ENCODE measurements at regions not wholly inside any gene's neighbourhood (a gene's known extent, or its start where the extent isn't known, plus 50 kb on each side); places are given as distances from the start of the nearest gene placed in this dataset.

DNA sequence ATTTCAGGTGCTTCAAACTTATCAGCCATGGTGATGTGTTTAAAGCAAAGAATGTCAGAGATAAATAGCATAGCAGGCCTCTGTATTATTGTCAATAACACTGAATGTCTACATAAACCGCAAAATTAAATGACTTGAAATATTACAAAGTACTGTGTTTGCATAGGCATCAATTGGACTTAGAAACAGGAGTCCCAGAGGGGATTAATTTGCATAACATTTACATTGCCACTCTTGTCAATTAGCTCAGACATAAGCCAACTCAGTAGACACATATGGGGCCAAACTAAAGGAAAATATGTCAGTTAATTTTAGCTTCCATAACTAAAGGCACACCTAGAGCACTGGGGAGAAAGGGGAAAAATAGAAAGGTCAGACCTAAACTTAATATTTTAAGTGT is 814.5 kb upstream of the NEGR1 start:
- H3K4me3 ChIP-seq (replicated peaks; ENCODE audit: low read depth, low read length), result no peak overlapping the region
- TF ChIP-seq, protein P1, sequence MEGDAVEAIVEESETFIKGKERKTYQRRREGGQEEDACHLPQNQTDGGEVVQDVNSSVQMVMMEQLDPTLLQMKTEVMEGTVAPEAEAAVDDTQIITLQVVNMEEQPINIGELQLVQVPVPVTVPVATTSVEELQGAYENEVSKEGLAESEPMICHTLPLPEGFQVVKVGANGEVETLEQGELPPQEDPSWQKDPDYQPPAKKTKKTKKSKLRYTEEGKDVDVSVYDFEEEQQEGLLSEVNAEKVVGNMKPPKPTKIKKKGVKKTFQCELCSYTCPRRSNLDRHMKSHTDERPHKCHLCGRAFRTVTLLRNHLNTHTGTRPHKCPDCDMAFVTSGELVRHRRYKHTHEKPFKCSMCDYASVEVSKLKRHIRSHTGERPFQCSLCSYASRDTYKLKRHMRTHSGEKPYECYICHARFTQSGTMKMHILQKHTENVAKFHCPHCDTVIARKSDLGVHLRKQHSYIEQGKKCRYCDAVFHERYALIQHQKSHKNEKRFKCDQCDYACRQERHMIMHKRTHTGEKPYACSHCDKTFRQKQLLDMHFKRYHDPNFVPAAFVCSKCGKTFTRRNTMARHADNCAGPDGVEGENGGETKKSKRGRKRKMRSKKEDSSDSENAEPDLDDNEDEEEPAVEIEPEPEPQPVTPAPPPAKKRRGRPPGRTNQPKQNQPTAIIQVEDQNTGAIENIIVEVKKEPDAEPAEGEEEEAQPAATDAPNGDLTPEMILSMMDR (IDR thresholded peaks at IDR 0.05; ENCODE audit: insufficient read depth, low read length, poor library complexity, severe bottlenecking), result no peak

DNA sequence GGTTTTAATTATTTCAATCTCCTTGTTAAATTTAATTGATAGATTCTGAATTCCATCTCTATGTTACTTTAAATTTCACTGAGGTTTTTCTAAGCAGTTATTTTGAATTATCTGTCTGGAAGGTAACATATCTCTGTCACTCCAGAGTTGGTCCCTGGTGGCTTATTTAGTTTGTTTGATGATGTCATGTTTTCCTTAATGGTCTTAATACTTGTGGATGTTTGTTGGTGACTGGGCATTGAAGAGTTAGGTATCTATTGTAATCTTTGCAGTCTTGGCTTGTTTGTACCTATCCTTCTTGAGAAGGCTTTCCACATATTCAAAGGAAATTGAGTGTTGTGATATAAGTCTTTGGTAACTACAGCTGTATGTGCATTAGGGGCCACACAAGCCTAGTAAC is 810.0 kb upstream of the NEGR1 start:
- Histone ChIP-seq H3K36me3 (ENCODE audit: control insufficient read depth, insufficient read depth, low read length) (no peaks in the 10 kb centered on the region), H3K4me3 (replicated peaks; ENCODE audit: low read depth, low read length) (no peak overlapping the region), H3K27me3 (replicated peaks; ENCODE audit: control insufficient read depth, insufficient read depth, low read length) (no peaks in the 10 kb centered on the region)
- no peak for DNase-seq (ENCODE audit: extremely low read depth, insufficient read length)
- TF ChIP-seq, protein P1 (IDR thresholded peaks at IDR 0.05; ENCODE audit: insufficient read depth, low read length, poor library complexity, severe bottlenecking), result no peak

More for the DNA sequence above, 814.5 kb upstream of the NEGR1 start:
- no peak for DNase-seq (ENCODE audit: extremely low read depth, insufficient read length)
- Histone ChIP-seq H3K36me3 (ENCODE audit: control insufficient read depth, insufficient read depth, low read length) (no peaks in the 10 kb centered on the region), H3K27me3 (replicated peaks; ENCODE audit: control insufficient read depth, insufficient read depth, low read length) (no peaks in the 10 kb centered on the region)

DNA sequence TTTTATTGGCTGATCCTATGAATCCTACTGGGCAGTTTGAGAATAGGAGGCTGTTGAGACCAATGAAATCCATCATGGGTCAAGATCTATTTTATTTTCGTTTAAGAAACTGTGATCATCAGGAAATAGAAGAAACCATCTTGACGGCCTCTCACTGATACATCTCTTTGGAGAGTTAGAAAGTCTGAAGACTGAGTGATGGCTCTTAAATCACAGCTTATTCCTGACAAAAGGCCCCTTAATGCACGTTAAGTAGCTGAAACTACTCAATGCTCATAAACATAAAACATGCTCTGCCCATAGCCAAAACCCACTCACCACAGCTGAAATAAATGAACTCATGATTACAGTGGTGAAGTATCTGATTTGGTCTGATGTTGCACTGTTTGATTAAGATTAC is 784.5 kb upstream of the NEGR1 start:
- Histone ChIP-seq H3K27me3 (replicated peaks; ENCODE audit: control insufficient read depth, insufficient read depth, low read length) (no peaks in the 10 kb centered on the region), H3K36me3 (ENCODE audit: control insufficient read depth, insufficient read depth, low read length) (no peaks in the 10 kb centered on the region), H3K4me3 (replicated peaks; ENCODE audit: low read depth, low read length) (no peak overlapping the region)
- DNase-seq (ENCODE audit: extremely low read depth, insufficient read length), result no peak
- TF ChIP-seq, protein P1 (IDR thresholded peaks at IDR 0.05; ENCODE audit: insufficient read depth, low read length, poor library complexity, severe bottlenecking), result no peak

DNA sequence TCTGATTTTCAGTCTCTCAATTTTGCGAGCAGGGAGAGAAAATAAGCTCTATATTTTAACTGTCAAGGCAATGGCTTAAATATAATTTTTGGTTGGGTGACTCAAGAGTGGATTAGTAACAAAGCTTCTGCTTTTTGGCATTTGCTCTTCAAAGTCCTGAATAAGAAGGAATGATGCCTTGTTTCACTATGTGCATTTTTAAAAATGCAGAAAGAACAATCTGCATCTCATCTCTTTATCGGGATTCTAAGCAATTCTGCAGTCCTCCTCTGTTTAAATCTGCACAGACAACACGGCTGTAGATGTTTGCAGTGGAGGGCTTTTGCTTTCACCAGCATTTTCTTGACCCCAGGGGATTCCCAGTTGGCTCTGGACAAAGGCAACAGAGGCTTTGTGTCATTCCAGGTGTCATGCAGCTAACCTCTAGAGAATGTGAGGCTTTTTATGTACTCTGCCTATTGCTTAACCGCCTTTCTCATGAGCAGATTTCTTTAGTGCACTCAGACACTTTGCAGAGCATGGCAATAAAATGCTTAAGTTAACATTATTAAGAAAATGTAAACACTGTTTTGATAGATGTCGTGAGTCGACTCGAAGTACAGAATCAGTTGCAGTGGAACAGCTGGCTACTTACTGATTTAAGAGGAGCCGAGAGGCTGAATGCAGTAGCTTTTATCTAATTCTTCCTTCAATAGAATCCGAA is 783.2 kb upstream of the NEGR1 start:
- TF ChIP-seq, protein P1 (IDR thresholded peaks at IDR 0.05; ENCODE audit: insufficient read depth, low read length, poor library complexity, severe bottlenecking), result no peak
- no peak for DNase-seq (ENCODE audit: extremely low read depth, insufficient read length)
- H3K4me3 ChIP-seq (replicated peaks; ENCODE audit: low read depth, low read length), result no peak overlapping the region

DNA sequence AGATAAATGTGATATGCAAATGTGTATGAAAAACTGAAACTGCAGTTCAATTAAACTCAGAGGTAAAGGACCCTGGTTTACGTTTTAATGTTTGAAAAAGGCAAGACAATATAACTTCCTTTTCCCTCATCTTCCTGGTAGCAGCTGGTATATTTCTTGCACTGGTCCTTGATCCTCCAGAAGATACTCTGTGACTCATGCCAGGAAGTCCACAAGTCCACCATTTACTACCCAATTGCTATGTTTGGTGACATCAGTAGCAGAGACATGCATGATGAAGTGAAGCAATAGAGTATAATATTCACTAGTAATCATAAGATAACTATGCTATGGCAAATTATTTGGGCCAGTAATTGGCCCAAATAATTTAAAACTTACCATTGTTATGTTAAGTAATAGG is 774.5 kb upstream of the NEGR1 start:
- no peak for DNase-seq (ENCODE audit: extremely low read depth, insufficient read length)
- Histone ChIP-seq H3K36me3 (ENCODE audit: control insufficient read depth, insufficient read depth, low read length) (no peaks in the 10 kb centered on the region), H3K4me3 (replicated peaks; ENCODE audit: low read depth, low read length) (no peak overlapping the region), H3K27me3 (replicated peaks; ENCODE audit: control insufficient read depth, insufficient read depth, low read length) (no peaks in the 10 kb centered on the region)
- TF ChIP-seq, protein P1 (IDR thresholded peaks at IDR 0.05; ENCODE audit: insufficient read depth, low read length, poor library complexity, severe bottlenecking), result no peak

More for the DNA sequence above, 783.2 kb upstream of the NEGR1 start:
- Histone ChIP-seq H3K27me3 (replicated peaks; ENCODE audit: control insufficient read depth, insufficient read depth, low read length) (no peaks in the 10 kb centered on the region), H3K36me3 (ENCODE audit: control insufficient read depth, insufficient read depth, low read length) (no peaks in the 10 kb centered on the region)
